WTC11 (cell line): ENCODE measurements at regions not wholly inside any gene's neighbourhood (a gene's known extent, or its start where the extent isn't known, plus 50 kb on each side); places are given as distances from the start of the nearest gene placed in this dataset.

ENCODE experiments used
- MXD4 ChIP-seq: fragments of 250-450 bp; sonication (Bioruptor Pico); IDR thresholded peaks from 2 replicates; pipeline ENCODE4 v1.8.0; 2021; ENCODE audit warnings: mild to moderate bottlenecking, moderate library complexity, borderline replicate concordance
- TF ChIP-seq, protein P1 (sequence below): fragments of 200-600 bp; IDR thresholded peaks from 2 replicates; pipeline ENCODE4 v1.8.0; 2022; ENCODE audit warnings: antibody characterized with exemption

DNA sequence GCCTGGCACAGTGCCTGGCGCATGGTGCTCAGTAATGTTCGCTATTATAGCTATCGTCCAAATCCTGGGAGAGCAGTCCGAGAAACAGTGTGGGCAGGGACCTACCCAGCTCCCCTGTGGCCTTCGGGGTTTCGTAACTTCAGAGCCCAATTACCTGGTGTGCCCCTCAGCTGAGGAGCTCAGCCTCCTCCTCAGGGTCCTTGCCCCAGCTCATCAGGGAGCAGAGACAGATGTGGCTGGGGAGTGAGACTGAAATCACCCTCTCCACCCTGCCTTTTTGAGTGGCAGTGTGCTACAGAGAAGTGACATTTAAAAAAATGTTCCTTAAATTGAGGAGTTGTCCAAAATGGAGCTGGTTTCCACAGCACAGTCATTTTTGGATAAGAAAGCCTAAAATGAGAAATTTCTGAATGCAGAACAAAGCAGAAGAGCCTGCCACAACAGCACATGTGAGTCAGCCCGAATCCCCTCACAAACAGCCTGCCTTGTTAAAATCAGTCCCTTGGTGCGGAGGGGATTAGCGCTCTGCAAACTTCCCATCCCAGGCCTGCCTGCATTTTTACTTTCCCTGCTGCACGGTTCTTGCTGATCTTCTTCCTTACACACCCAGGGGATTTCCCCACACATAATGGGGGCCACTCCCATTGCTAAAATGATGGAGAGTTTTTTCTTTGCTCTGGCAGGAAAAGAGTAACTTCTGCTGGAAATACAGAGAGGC, 78.1 kb upstream of the PITX1 start:
- TF ChIP-seq MXD4 (CRISPR knock-in tag) = no peak
- TF ChIP-seq, protein P1, sequence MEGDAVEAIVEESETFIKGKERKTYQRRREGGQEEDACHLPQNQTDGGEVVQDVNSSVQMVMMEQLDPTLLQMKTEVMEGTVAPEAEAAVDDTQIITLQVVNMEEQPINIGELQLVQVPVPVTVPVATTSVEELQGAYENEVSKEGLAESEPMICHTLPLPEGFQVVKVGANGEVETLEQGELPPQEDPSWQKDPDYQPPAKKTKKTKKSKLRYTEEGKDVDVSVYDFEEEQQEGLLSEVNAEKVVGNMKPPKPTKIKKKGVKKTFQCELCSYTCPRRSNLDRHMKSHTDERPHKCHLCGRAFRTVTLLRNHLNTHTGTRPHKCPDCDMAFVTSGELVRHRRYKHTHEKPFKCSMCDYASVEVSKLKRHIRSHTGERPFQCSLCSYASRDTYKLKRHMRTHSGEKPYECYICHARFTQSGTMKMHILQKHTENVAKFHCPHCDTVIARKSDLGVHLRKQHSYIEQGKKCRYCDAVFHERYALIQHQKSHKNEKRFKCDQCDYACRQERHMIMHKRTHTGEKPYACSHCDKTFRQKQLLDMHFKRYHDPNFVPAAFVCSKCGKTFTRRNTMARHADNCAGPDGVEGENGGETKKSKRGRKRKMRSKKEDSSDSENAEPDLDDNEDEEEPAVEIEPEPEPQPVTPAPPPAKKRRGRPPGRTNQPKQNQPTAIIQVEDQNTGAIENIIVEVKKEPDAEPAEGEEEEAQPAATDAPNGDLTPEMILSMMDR = no peak
